Activated T-helper 2 cell treated with anti-CD3 and anti-CD28 coated beads, Interferon-gamma antibody, Interleukin-2, Interleukin-4, amounts not matched to agents 10 μg/mL and 5 μg/mL and 100 μg/mL, durations not matched to agents 14 hours and 24 hours and 36 hours (primary cell): ENCODE measurements at regions not wholly inside any gene's neighbourhood (a gene's known extent, or its start where the extent isn't known, plus 50 kb on each side); places are given as distances from the start of the nearest gene placed in this dataset.

Experiments used
- DNase-seq: peaks from one replicate; pipeline ENCODE4 v3.0.0; 2021; ENCODE audit warnings: low spot score
- H3K27ac Mint-ChIP-seq: one replicate; pipeline ENCODE4 v1.8.0; 2021; ENCODE audit warnings: mixed read lengths
- H3K27me3 Mint-ChIP-seq: one replicate; pipeline ENCODE4 v1.8.0; 2021; ENCODE audit warnings: low read depth, mixed read lengths
- H3K36me3 Mint-ChIP-seq: one replicate; pipeline ENCODE4 v1.8.0; 2021; ENCODE audit warnings: low read depth, mixed read lengths
- H3K4me1 Mint-ChIP-seq: one replicate; pipeline ENCODE4 v1.8.0; 2021; ENCODE audit warnings: low read depth, mixed read lengths
- H3K4me3 Mint-ChIP-seq: one replicate; pipeline ENCODE4 v1.8.0; 2021; ENCODE audit warnings: low read depth, mild to moderate bottlenecking, moderate library complexity, mixed read lengths
- H3K9me3 Mint-ChIP-seq: one replicate; pipeline ENCODE4 v1.8.0; 2021; ENCODE audit warnings: mixed read lengths
- intact Hi-C: fragments of 100-400 bp; cut with micrococcal nuclease; formaldehyde crosslinking; loops from one replicate; pipeline ENCODE4 v1.15.1; 2023

GRCh38 chr2:134109725-134110124, 144.1 kb upstream of the MGAT5 start:
- Mint-ChIP-seq H3K27ac (no peak overlapping the region), H3K9me3 (peaks cover 3% of the 10 kb centered on the region), H3K36me3 (no peaks in the 10 kb centered on the region), H3K4me3 (no peak overlapping the region), H3K27me3 (peaks cover 20% of the 10 kb centered on the region), H3K4me1 (peaks cover 3% of the 10 kb centered on the region)
- no peak for DNase-seq
- intact Hi-C loops: loop anchor here (10.0 kb wide), 1 partner anchor 675 kb away; no protein-coding TSS in a partner anchor

GRCh38 chr2:134110532-134110931, 143.3 kb upstream of the MGAT5 start:
- Mint-ChIP-seq H3K4me3 (no peak overlapping the region), H3K9me3 (peaks cover 3% of the 10 kb centered on the region), H3K36me3 (no peaks in the 10 kb centered on the region), H3K4me1 (no peaks in the 10 kb centered on the region), H3K27me3 (peaks cover 24% of the 10 kb centered on the region), H3K27ac (no peak overlapping the region)
- intact Hi-C loops: loop anchor here (10.0 kb wide), 1 partner anchor 674 kb away; no protein-coding TSS in a partner anchor
- no peak for DNase-seq

GRCh38 chr2:134117676-134118075, 136.2 kb upstream of the MGAT5 start:
- intact Hi-C loops: loop anchor here (1.0 to 10.0 kb wide), 14 partner anchors 55 to 1625 kb away; partner anchors contain the start of genes RAB3GAP1 and UBXN4
- H3K4me1 Mint-ChIP-seq: peaks cover 19% of the 10 kb centered on the region
- no peak overlapping the region for H3K4me3 Mint-ChIP-seq
- peaks cover 40% of the 10 kb centered on the region for H3K27me3 Mint-ChIP-seq
- H3K36me3 Mint-ChIP-seq: no peaks in the 10 kb centered on the region
- H3K27ac Mint-ChIP-seq: no peak overlapping the region
- DNase-seq: no peak
- no peaks in the 10 kb centered on the region for H3K9me3 Mint-ChIP-seq

- intact Hi-C loops: loop anchor here (1.0 to 10.0 kb wide), 15 partner anchors 54 to 1624 kb away; partner anchors contain the start of genes RAB3GAP1 and UBXN4
- H3K36me3 Mint-ChIP-seq: no peaks in the 10 kb centered on the region
- H3K9me3 Mint-ChIP-seq: no peaks in the 10 kb centered on the region
- peaks cover 42% of the 10 kb centered on the region for H3K27me3 Mint-ChIP-seq
- H3K27ac Mint-ChIP-seq: no peak overlapping the region
- DNase-seq: peak; percentile 62
- H3K4me1 Mint-ChIP-seq: peaks cover 19% of the 10 kb centered on the region
- peak overlapping the region; percentile 47 for H3K4me3 Mint-ChIP-seq
Measured at GRCh38 chr2:134118279-134119116, 135.4 kb upstream of the MGAT5 start.

GRCh38 chr2:134119117-134119712, 134.7 kb upstream of the MGAT5 start:
- no peaks in the 10 kb centered on the region for H3K9me3 Mint-ChIP-seq
- no peak for DNase-seq
- peak overlapping the region; percentile 97 for H3K4me3 Mint-ChIP-seq
- H3K27me3 Mint-ChIP-seq: peaks cover 42% of the 10 kb centered on the region
- H3K4me1 Mint-ChIP-seq: peaks cover 19% of the 10 kb centered on the region
- peak overlapping the region; percentile 92 for H3K27ac Mint-ChIP-seq
- H3K36me3 Mint-ChIP-seq: no peaks in the 10 kb centered on the region
- intact Hi-C loops: loop anchor here (1.0 to 10.0 kb wide), 8 partner anchors 53 to 1623 kb away; partner anchors contain the start of genes RAB3GAP1 and UBXN4

- peak; percentile 71 for DNase-seq
- peak overlapping the region; percentile 97 for H3K4me3 Mint-ChIP-seq
- H3K4me1 Mint-ChIP-seq: peaks cover 19% of the 10 kb centered on the region
- intact Hi-C loops: loop anchor here (1.0 to 10.0 kb wide), 9 partner anchors 52 to 1622 kb away; partner anchors contain the start of genes CCNT2, RAB3GAP1 and UBXN4
- peaks cover 38% of the 10 kb centered on the region for H3K27me3 Mint-ChIP-seq
- H3K9me3 Mint-ChIP-seq: no peaks in the 10 kb centered on the region
- peak overlapping the region; percentile 92 for H3K27ac Mint-ChIP-seq
- no peaks in the 10 kb centered on the region for H3K36me3 Mint-ChIP-seq
Measured at GRCh38 chr2:134119713-134120405, 134.0 kb upstream of the MGAT5 start.

- Mint-ChIP-seq H3K27ac (no peak overlapping the region), H3K9me3 (no peaks in the 10 kb centered on the region), H3K4me1 (peaks cover 19% of the 10 kb centered on the region), H3K4me3 (no peak overlapping the region), H3K36me3 (no peaks in the 10 kb centered on the region), H3K27me3 (peaks cover 41% of the 10 kb centered on the region)
- DNase-seq: no peak
- intact Hi-C loops: loop anchor here (2.0 kb wide), 1 partner anchor 798 kb away; the partner anchor contains the start of gene CCNT2
Measured at GRCh38 chr2:134120406-134120732, 133.5 kb upstream of the MGAT5 start.

- H3K27me3 Mint-ChIP-seq: peaks cover 47% of the 10 kb centered on the region
- H3K27ac Mint-ChIP-seq: no peak overlapping the region
- intact Hi-C loops: loop anchor here (2.0 kb wide), 1 partner anchor 798 kb away; the partner anchor contains the start of gene CCNT2
- no peaks in the 10 kb centered on the region for H3K9me3 Mint-ChIP-seq
- no peaks in the 10 kb centered on the region for H3K36me3 Mint-ChIP-seq
- DNase-seq: peak; percentile 35
- peak overlapping the region; percentile 67 for H3K4me3 Mint-ChIP-seq
- peaks cover 19% of the 10 kb centered on the region for H3K4me1 Mint-ChIP-seq
Measured at GRCh38 chr2:134120733-134121630, 132.9 kb upstream of the MGAT5 start.

GRCh38 chr2:134122610-134123009, 131.3 kb upstream of the MGAT5 start:
- Mint-ChIP-seq H3K27me3 (peaks cover 49% of the 10 kb centered on the region), H3K27ac (no peak overlapping the region), H3K36me3 (no peaks in the 10 kb centered on the region), H3K4me3 (peak overlapping the region; percentile 42), H3K4me1 (peaks cover 28% of the 10 kb centered on the region), H3K9me3 (no peaks in the 10 kb centered on the region)
- intact Hi-C loops: no loop called here
- no peak for DNase-seq

- no peaks in the 10 kb centered on the region for H3K9me3 Mint-ChIP-seq
- H3K4me3 Mint-ChIP-seq: no peak overlapping the region
- no peak overlapping the region for H3K27ac Mint-ChIP-seq
- intact Hi-C loops: no loop called here
- peaks cover 33% of the 10 kb centered on the region for H3K4me1 Mint-ChIP-seq
- peaks cover 54% of the 10 kb centered on the region for H3K27me3 Mint-ChIP-seq
- no peak for DNase-seq
- no peaks in the 10 kb centered on the region for H3K36me3 Mint-ChIP-seq
Measured at GRCh38 chr2:134123332-134123731, 130.5 kb upstream of the MGAT5 start.

GRCh38 chr2:134124047-134124753, 129.7 kb upstream of the MGAT5 start:
- H3K27ac Mint-ChIP-seq: no peak overlapping the region
- H3K4me1 Mint-ChIP-seq: peaks cover 27% of the 10 kb centered on the region
- H3K27me3 Mint-ChIP-seq: peaks cover 60% of the 10 kb centered on the region
- H3K36me3 Mint-ChIP-seq: no peaks in the 10 kb centered on the region
- DNase-seq: no peak
- H3K9me3 Mint-ChIP-seq: no peaks in the 10 kb centered on the region
- intact Hi-C loops: no loop called here
- no peak overlapping the region for H3K4me3 Mint-ChIP-seq
